Smooth muscle cell (in vitro differentiated cells): ENCODE measurements at regions not wholly inside any gene's neighbourhood (a gene's known extent, or its start where the extent isn't known, plus 50 kb on each side); places are given as distances from the start of the nearest gene placed in this dataset.

Experiments used
- DNase-seq: peaks from one replicate; lab custom pipeline; 2025; ENCODE audit not compliant: unreplicated experiment; lab: John Stamatoyannopoulos, UW
- H2AFZ ChIP-seq: fragments of 200-600 bp; sonication (generic); 2 replicates; pipeline ENCODE4 v1.6.0; 2016; ENCODE audit warnings: antibody characterized with exemption, low read depth, mild to moderate bottlenecking
- H3F3A ChIP-seq: fragments of 200-600 bp; sonication (generic); 2 replicates; pipeline ENCODE4 v1.6.0; 2017; ENCODE audit warnings: antibody characterized with exemption, low read depth
- H3K27ac ChIP-seq: fragments of 200-600 bp; sonication (generic); 2 replicates; pipeline ENCODE4 v1.5.1; 2016; ENCODE audit warnings: low read depth, mild to moderate bottlenecking
- H3K27me3 ChIP-seq: fragments of 200-600 bp; sonication (generic); 2 replicates; pipeline ENCODE4 v1.6.1; 2016; ENCODE audit warnings: low read depth, mild to moderate bottlenecking
- H3K36me3 ChIP-seq: fragments of 200-600 bp; sonication (generic); 2 replicates; pipeline ENCODE4 v1.5.1; 2016; ENCODE audit warnings: low read depth
- H3K4me1 ChIP-seq: fragments of 200-600 bp; sonication (generic); 2 replicates; pipeline ENCODE4 v1.5.1; 2016; ENCODE audit warnings: low read depth
- H3K4me2 ChIP-seq: fragments of 200-600 bp; sonication (generic); 2 replicates; pipeline ENCODE4 v1.6.0; 2016; ENCODE audit warnings: mild to moderate bottlenecking
- H3K4me3 ChIP-seq: fragments of 200-600 bp; sonication (generic); 2 replicates; pipeline ENCODE4 v1.5.1; 2016; ENCODE audit warnings: mild to moderate bottlenecking
- H3K79me2 ChIP-seq: fragments of 200-600 bp; sonication (generic); 2 replicates; pipeline ENCODE4 v1.6.0; 2016; ENCODE audit warnings: low read depth, mild to moderate bottlenecking
- H3K9ac ChIP-seq: fragments of 200-600 bp; sonication (generic); 2 replicates; pipeline ENCODE4 v1.6.0; 2016; ENCODE audit warnings: low read depth
- H3K9me3 ChIP-seq: fragments of 200-600 bp; sonication (generic); replicated peaks from 2 replicates; pipeline ENCODE4 v1.5.1; 2016; ENCODE audit warnings: low read depth
- H4K20me1 ChIP-seq: fragments of 200-600 bp; sonication (generic); 2 replicates; pipeline ENCODE4 v1.6.0; 2016; ENCODE audit warnings: low read depth
- WGBS: methylation state at CpG from one replicate; pipeline ENCODE4 v1.1.7; 2016; ENCODE audit warnings: low lambda C conversion rate; 5-methylcytosine and 5-hydroxymethylcytosine counted together
- TF ChIP-seq, protein P1 (sequence below): fragments of 200-600 bp; sonication (generic); IDR thresholded peaks from 2 replicates; pipeline ENCODE4 v1.5.1; 2017; ENCODE audit warnings: borderline replicate concordance, mild to moderate bottlenecking, antibody characterized with exemption; ENCODE audit not compliant: insufficient read depth, poor library complexity, severe bottlenecking

DNA sequence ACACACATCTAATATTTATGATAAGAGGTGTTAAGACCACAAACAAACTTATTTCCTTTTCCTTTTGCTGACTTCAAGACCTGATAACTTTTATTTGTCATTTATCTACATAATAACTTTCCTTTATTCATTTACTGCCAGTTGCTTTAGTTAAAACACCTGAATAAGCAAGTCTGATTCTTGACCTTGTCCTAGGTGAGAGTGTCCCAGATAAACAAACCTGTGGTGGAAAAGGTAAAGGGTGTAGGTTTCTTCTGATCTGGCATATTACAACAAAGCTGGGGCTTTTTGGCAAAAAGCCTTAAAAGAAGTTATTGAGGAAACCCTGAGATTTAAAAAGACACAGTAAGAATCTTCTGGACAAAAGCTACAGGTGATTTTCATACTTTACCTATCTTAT, 191.5 kb downstream of the ZBBX start:
- no peaks in the 10 kb centered on the region for H4K20me1 ChIP-seq
- no peaks in the 10 kb centered on the region for H3K79me2 ChIP-seq
- H2AFZ ChIP-seq = no peak overlapping the region
- no peaks in the 10 kb centered on the region for H3K9me3 ChIP-seq
- no peak for DNase-seq
- no peaks in the 10 kb centered on the region for H3F3A ChIP-seq
- TF ChIP-seq, protein P1, sequence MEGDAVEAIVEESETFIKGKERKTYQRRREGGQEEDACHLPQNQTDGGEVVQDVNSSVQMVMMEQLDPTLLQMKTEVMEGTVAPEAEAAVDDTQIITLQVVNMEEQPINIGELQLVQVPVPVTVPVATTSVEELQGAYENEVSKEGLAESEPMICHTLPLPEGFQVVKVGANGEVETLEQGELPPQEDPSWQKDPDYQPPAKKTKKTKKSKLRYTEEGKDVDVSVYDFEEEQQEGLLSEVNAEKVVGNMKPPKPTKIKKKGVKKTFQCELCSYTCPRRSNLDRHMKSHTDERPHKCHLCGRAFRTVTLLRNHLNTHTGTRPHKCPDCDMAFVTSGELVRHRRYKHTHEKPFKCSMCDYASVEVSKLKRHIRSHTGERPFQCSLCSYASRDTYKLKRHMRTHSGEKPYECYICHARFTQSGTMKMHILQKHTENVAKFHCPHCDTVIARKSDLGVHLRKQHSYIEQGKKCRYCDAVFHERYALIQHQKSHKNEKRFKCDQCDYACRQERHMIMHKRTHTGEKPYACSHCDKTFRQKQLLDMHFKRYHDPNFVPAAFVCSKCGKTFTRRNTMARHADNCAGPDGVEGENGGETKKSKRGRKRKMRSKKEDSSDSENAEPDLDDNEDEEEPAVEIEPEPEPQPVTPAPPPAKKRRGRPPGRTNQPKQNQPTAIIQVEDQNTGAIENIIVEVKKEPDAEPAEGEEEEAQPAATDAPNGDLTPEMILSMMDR = no peak
- H3K4me2 ChIP-seq = no peak overlapping the region
- H3K27ac ChIP-seq = no peak overlapping the region
- H3K36me3 ChIP-seq = no peaks in the 10 kb centered on the region
- H3K4me1 ChIP-seq = no peaks in the 10 kb centered on the region
- H3K27me3 ChIP-seq = no peaks in the 10 kb centered on the region
- no peak overlapping the region for H3K4me3 ChIP-seq
- no peak overlapping the region for H3K9ac ChIP-seq

DNA sequence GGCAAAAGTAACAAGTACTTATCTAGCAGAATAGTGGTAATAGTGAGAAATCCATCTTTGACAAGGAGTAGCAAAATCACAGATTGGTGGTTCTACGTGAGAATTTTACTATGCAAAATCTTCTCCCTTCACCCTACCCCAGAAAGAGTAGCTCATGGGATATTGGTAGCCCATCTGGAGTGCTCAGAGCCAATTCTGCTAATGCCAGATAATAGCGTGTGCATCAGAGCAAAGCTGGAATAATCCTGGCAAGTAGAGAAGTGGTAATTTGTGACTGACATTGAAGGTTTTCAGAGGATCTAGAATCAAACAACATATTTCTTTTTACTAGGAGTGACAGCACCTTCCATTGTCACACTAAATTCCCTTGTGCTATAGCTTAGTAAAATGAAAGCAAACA, 192.9 kb downstream of the ZBBX start:
- Histone ChIP-seq H3K4me2 (no peak overlapping the region), H3K79me2 (no peaks in the 10 kb centered on the region), H3K27ac (no peak overlapping the region), H3K4me3 (no peak overlapping the region), H3K9me3 (no peaks in the 10 kb centered on the region), H3K4me1 (no peaks in the 10 kb centered on the region), H3K36me3 (no peaks in the 10 kb centered on the region), H2AFZ (no peak overlapping the region), H3F3A (no peaks in the 10 kb centered on the region), H3K9ac (no peak overlapping the region), H3K27me3 (no peaks in the 10 kb centered on the region), H4K20me1 (no peaks in the 10 kb centered on the region)
- no peak for DNase-seq
- TF ChIP-seq, protein P1 = no peak
- 73% methylated on average over 2 of the region's 2 CpGs for WGBS

DNA sequence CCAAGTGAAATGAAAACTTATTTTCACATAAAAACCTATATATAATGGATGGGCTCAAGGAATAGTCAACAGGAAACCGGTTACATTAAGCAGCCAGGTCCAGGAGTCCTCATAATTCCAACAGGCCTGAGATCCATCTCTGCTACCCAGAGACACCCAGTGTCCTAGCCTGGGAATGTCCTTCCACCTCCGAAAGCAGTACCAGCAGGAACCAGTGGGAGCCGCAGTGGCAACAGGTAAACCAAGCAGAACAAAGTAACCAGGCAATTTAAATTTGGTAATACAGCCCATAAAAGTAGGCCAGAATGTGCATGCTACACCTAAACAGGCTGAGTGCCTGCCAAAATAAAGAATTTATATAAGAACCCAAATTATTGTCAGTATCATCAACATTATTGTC, 195.6 kb downstream of the ZBBX start:
- H3K27ac ChIP-seq = no peak overlapping the region
- H4K20me1 ChIP-seq = no peaks in the 10 kb centered on the region
- H3K27me3 ChIP-seq = no peaks in the 10 kb centered on the region
- TF ChIP-seq, protein P1 = no peak
- H2AFZ ChIP-seq = no peak overlapping the region
- WGBS = 68% methylated on average over 3 of the region's 3 CpGs
- DNase-seq = no peak
- no peaks in the 10 kb centered on the region for H3K9me3 ChIP-seq
- no peaks in the 10 kb centered on the region for H3K36me3 ChIP-seq
- no peak overlapping the region for H3K9ac ChIP-seq
- H3F3A ChIP-seq = no peaks in the 10 kb centered on the region
- no peaks in the 10 kb centered on the region for H3K4me1 ChIP-seq
- no peak overlapping the region for H3K4me2 ChIP-seq
- H3K79me2 ChIP-seq = no peaks in the 10 kb centered on the region
- H3K4me3 ChIP-seq = no peak overlapping the region

DNA sequence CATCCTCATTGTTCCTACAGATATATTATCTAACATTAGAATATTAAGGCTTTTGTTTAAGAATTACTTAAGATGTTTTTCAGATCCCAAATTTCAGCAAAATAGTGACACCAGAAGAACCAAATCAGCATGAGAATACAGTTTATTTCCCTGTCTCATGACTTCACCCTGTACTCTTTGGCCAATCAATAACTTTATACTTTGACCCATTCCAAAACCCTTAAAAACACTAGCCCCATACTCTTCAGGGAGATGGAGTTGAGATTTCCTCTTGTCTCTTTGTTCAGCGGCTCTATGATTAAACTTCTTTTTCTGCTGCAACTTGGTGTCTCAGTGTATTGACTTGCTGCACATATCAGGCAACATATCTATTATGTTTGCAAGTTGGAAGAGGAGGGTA, 207.7 kb downstream of the ZBBX start:
- H3K27me3 ChIP-seq = no peaks in the 10 kb centered on the region
- H3K9ac ChIP-seq = no peak overlapping the region
- no peak overlapping the region for H2AFZ ChIP-seq
- peaks cover 5% of the 10 kb centered on the region for H3K9me3 ChIP-seq
- H3K4me3 ChIP-seq = no peak overlapping the region
- H4K20me1 ChIP-seq = no peaks in the 10 kb centered on the region
- H3K4me1 ChIP-seq = no peaks in the 10 kb centered on the region
- no peak overlapping the region for H3K4me2 ChIP-seq
- H3K27ac ChIP-seq = no peak overlapping the region
- H3K79me2 ChIP-seq = no peaks in the 10 kb centered on the region
- WGBS = 94% methylated on average over 1 of the region's 1 CpG
- TF ChIP-seq, protein P1 = no peak
- no peaks in the 10 kb centered on the region for H3F3A ChIP-seq
- no peaks in the 10 kb centered on the region for H3K36me3 ChIP-seq
- DNase-seq = no peak
